ENCODE measurements at regions not wholly inside any gene's neighbourhood (a gene's known extent, or its start where the extent isn't known, plus 50 kb on each side); places are given as distances from the start of the nearest gene placed in this dataset.
"Not testable (repeated sequence)": the region's sequence is repeated elsewhere in the genome, so short reads cannot be mapped to it uniquely, and the experiment has no call there.

DNA sequence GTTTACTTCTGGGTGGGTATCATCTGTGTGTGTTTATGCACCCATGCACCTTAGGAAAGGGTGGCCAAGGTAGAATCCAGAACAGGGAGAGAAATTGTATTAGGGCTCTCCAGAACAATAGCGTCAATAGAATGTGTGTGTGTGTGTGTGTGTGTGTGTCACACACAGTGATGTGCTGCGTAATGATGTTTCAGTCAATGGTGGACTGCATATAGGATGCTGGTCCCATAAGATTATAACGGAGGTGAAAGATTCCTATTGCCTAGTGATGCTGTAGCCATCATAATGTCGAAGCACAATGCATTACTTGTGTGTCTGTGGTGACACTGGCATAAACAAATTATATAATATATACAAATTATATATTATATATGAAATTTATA, 69.3 kb upstream of the PRR23C start:
- Histone ChIP-seq H3K4me1 (replicated peaks; ENCODE audit: insufficient read depth) (no peaks in the 10 kb centered on the region), H3F3A (ENCODE audit: insufficient read depth, low read depth) (peaks cover 11% of the 10 kb centered on the region; the same call in 1 of the 2 replicates), H4K20me1 (ENCODE audit: insufficient read depth) (no peaks in the 10 kb centered on the region), H3K4me2 (no peak overlapping the region), H3K4me3 (no peak overlapping the region), H3K9me3 (ENCODE audit: insufficient read depth, low read depth) (no peaks in the 10 kb centered on the region), H3K36me3 (ENCODE audit: low read depth) (no peaks in the 10 kb centered on the region), H3K27me3 (ENCODE audit: insufficient read depth, low read depth) (0 out of 2 replicates have a peak, but pooled peaks cover 6% of the 10 kb centered on the region), H3K27ac (no peak overlapping the region), H2AFZ (no peak overlapping the region), H3K9me2 (ENCODE audit: insufficient read depth) (no peaks in the 10 kb centered on the region), H3K79me2 (ENCODE audit: low read depth) (no peaks in the 10 kb centered on the region)
- intact Hi-C loops (cut with micrococcal nuclease; ENCODE audit: unreplicated experiment), result loop anchor here (2.0 to 5.0 kb wide), 3 partner anchors 88 to 215 kb away; no protein-coding TSS in a partner anchor
- no TSS peak for BruUV-seq (replicated peaks)
- ChIA-PET POLR2A (ENCODE audit: unreplicated experiment) (no interaction called here), CTCF (interaction anchor here (1.1 kb wide), 1 partner anchor 213 kb away, joined by 3 read pairs; no protein-coding TSS in a partner anchor)
- TF ChIP-seq EZH2 (IDR thresholded peaks at IDR 0.05; ENCODE audit: low read depth), result no peak
- TF ChIP-seq, protein P1, sequence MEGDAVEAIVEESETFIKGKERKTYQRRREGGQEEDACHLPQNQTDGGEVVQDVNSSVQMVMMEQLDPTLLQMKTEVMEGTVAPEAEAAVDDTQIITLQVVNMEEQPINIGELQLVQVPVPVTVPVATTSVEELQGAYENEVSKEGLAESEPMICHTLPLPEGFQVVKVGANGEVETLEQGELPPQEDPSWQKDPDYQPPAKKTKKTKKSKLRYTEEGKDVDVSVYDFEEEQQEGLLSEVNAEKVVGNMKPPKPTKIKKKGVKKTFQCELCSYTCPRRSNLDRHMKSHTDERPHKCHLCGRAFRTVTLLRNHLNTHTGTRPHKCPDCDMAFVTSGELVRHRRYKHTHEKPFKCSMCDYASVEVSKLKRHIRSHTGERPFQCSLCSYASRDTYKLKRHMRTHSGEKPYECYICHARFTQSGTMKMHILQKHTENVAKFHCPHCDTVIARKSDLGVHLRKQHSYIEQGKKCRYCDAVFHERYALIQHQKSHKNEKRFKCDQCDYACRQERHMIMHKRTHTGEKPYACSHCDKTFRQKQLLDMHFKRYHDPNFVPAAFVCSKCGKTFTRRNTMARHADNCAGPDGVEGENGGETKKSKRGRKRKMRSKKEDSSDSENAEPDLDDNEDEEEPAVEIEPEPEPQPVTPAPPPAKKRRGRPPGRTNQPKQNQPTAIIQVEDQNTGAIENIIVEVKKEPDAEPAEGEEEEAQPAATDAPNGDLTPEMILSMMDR (conservative IDR thresholded peaks at IDR 0.05), result no peak
- no peak for DNase-seq

DNA sequence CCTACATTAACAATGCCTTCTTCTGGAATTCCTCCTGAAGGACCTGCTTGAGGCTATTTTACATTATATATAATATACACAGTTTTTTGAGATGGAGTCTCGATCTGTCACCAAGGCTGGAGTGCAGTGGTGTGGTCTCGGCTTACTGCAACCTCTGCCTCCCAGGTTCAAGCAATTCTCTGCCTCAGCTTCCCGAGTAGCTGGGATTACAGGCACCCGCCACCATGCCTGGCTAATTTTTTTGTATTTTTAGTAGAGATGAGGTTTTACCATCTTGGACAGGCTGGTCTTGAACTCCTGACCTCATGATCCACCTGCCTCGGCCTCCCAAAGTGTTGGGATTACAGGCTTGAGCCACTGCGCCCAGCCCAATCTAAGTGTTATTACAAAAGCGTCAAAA, 71.9 kb upstream of the PRR23C start:
- H3K4me2 ChIP-seq; H3K4me1 ChIP-seq (replicated peaks; ENCODE audit: insufficient read depth); BruUV-seq (replicated peaks); H3K27me3 ChIP-seq (ENCODE audit: insufficient read depth, low read depth); H3K9me2 ChIP-seq (ENCODE audit: insufficient read depth); CTCF ChIA-PET; POLR2A ChIA-PET (ENCODE audit: unreplicated experiment); H3K79me2 ChIP-seq (ENCODE audit: low read depth); H3K4me3 ChIP-seq; intact Hi-C loops (cut with micrococcal nuclease; ENCODE audit: unreplicated experiment); H3K27ac ChIP-seq; H3K9me3 ChIP-seq (ENCODE audit: insufficient read depth, low read depth); H2AFZ ChIP-seq; H3K36me3 ChIP-seq (ENCODE audit: low read depth); DNase-seq; H4K20me1 ChIP-seq (ENCODE audit: insufficient read depth): not testable (repeated sequence)
- H3F3A ChIP-seq (ENCODE audit: insufficient read depth, low read depth), result peaks cover 11% of the 10 kb centered on the region; the same call in 1 of the 2 replicates

DNA sequence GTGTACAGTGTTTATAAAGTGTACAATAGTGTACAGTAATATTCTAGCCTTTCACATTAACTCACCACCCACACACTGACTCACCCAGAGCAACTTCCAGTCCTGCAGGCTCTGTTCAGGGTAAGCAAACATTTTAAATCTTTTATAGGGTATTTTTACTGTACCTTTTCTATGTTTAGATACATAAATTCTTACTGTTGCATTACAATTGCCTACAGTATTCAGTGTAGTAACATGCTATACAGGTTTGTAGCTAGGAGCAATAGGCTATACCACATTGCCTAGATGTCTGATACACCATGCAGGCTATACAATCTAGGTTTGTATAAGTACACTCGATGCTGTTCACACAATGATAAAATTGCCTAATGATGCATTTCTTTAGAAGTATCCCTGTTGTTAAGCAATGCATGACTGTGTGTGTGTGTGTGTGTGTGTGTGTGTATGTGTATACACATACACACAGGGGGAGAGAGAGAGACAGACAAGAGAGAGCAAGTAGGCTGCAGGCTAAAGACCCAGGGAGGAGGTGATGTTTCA, 72.5 kb upstream of the PRR23C start:
- ChIA-PET POLR2A (ENCODE audit: unreplicated experiment) (no interaction called here), CTCF (no interaction called here)
- H4K20me1 ChIP-seq (ENCODE audit: insufficient read depth), result no peaks in the 10 kb centered on the region
- no peaks in the 10 kb centered on the region for H3K79me2 ChIP-seq (ENCODE audit: low read depth)
- no peaks in the 10 kb centered on the region for H3K4me1 ChIP-seq (replicated peaks; ENCODE audit: insufficient read depth)
- H3K9me2 ChIP-seq (ENCODE audit: insufficient read depth), result no peaks in the 10 kb centered on the region
- H3K27me3 ChIP-seq (ENCODE audit: insufficient read depth, low read depth), result no peaks in the 10 kb centered on the region
- H3K4me2 ChIP-seq, result no peak overlapping the region
- DNase-seq, result no peak
- no peak overlapping the region for H3K4me3 ChIP-seq
- TF ChIP-seq, protein P1 (conservative IDR thresholded peaks at IDR 0.05), result no peak
- no peak for TF ChIP-seq EZH2 (IDR thresholded peaks at IDR 0.05; ENCODE audit: low read depth)
- intact Hi-C loops (cut with micrococcal nuclease; ENCODE audit: unreplicated experiment), result no loop called here
- no TSS peak for BruUV-seq (replicated peaks)
- H3F3A ChIP-seq (ENCODE audit: insufficient read depth, low read depth), result peaks cover 10% of the 10 kb centered on the region; the same call in 1 of the 2 replicates
- no peaks in the 10 kb centered on the region for H3K9me3 ChIP-seq (ENCODE audit: insufficient read depth, low read depth)
- H3K36me3 ChIP-seq (ENCODE audit: low read depth), result no peaks in the 10 kb centered on the region
- no peak overlapping the region for H3K27ac ChIP-seq
- H2AFZ ChIP-seq, result no peak overlapping the region

Data from PC-9 (cell line).